ENCODE measurements at regions not wholly inside any gene's neighbourhood (a gene's known extent, or its start where the extent isn't known, plus 50 kb on each side); places are given as distances from the start of the nearest gene placed in this dataset.
A peak's percentile ranks its signal among the peaks of the same experiment; 100 is the strongest.
"Not testable (repeated sequence)": the region's sequence is repeated elsewhere in the genome, so short reads cannot be mapped to it uniquely, and the experiment has no call there.

DNA sequence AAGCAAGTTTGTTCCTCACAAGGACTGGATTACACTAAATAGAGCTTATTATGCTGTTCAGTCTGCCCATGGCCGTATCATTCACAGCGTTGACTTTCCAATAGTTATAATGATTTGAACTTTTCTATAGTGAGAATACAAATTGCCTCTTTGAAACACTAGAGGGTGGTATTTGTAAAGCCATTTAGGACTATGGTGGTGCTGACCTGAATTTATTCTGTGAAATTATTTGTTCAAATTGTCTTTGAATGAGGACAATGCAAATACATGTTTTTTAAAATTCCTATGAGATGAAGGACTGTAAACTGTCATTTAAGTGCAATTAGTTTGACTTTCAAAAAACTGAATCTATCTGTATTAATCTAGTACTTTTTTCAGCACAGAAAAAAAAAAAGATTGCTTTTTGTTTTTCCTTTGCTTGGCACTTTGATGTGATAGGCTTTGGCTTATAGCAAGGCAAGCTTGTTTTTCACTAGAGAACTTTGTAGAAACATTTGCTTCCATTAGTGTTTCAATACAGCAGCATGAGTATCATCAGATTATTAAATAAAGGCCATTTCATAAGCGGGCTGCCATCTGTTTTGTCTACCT lies 122.7 kb upstream of the TMEM229A start:
- no peaks in the 10 kb centered on the region for H3K27me3 Mint-ChIP-seq
- H3K4me1 Mint-ChIP-seq: no peaks in the 10 kb centered on the region
- peaks cover 0 to 3% of the 10 kb centered on the region in 2 donors for H3K9me3 Mint-ChIP-seq
- H3K4me3 Mint-ChIP-seq: no peak overlapping the region
- no peak for DNase-seq
- no peak overlapping the region for H3K27ac Mint-ChIP-seq
- peak; percentile 31 to 34 for ATAC-seq (replicated peaks)
- no peaks in the 10 kb centered on the region for H3K36me3 Mint-ChIP-seq

DNA sequence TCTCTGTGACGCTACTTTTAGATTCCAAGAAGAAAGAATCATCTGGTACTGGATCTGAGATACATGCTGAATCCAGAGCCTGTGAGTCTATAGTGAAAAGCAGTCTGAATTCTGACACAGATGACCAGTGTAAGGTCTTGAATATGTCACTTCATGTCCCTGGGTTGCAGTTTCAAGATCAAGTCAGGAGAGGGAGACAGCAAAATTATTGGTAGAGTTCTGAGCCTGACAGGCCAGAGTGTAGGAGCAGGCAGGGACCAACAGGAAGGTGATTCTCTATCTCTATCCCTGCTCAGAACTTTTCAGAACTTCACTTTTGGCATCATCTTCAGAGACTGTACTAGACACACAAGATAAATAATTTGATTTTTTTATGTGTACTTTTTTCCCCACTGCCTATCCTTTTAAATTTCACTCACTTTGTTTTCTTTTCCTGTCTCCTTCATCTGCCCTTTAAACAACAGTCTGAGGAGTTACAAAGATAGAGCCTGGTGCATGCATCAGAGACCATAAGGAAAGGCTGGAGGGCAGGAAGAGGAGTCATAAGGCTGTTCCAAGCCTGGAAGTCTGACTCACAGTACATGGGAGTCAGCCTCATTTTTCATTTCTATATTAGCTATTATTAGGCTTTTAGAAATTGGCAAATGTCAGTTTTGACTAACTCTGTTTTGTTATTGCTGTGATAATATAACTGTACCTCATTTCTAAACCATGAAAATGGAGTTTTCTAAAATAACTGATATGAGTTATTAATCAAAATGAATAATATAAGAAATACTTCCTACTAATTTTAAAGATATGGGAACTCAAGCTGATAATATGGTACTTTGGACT lies 120.2 kb upstream of the TMEM229A start:
- Mint-ChIP-seq H3K4me3 (no peak overlapping the region), H3K27ac (no peak overlapping the region), H3K9me3 (peaks cover 1 to 3% of the 10 kb centered on the region in 2 donors), H3K27me3 (no peaks in the 10 kb centered on the region), H3K36me3 (no peaks in the 10 kb centered on the region), H3K4me1 (no peaks in the 10 kb centered on the region)
- ATAC-seq (replicated peaks): peak; percentile 48 to 52
- DNase-seq: no peak

DNA sequence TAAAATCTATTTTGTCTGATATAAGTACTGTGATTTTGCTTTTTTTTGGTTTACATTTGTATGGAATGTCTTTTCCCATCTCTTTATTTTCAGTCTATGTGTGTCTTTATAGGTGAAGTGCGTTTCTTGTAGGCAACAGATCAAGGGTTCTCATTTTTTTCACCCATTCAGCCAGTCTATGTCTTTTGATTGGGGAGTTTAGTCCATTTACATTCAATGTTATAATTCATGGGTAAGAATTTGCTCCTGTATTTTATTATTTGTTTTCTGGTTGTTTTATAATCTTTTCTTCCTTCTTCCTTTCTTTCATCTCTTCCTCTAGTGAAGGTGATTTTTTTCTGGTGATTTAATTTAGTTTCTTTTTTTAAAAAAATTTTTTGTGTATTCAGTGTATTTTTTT lies 104.8 kb upstream of the TMEM229A start:
- H3K27ac Mint-ChIP-seq: no peak overlapping the region
- H3K36me3 Mint-ChIP-seq: no peaks in the 10 kb centered on the region
- DNase-seq (no peak), ATAC-seq (replicated peaks) (no peak)
- H3K4me3 Mint-ChIP-seq: no peak overlapping the region
- no peaks in the 10 kb centered on the region for H3K27me3 Mint-ChIP-seq
- no peaks in the 10 kb centered on the region for H3K4me1 Mint-ChIP-seq
- H3K9me3 Mint-ChIP-seq: peaks cover 10 to 15% of the 10 kb centered on the region in 2 donors

DNA sequence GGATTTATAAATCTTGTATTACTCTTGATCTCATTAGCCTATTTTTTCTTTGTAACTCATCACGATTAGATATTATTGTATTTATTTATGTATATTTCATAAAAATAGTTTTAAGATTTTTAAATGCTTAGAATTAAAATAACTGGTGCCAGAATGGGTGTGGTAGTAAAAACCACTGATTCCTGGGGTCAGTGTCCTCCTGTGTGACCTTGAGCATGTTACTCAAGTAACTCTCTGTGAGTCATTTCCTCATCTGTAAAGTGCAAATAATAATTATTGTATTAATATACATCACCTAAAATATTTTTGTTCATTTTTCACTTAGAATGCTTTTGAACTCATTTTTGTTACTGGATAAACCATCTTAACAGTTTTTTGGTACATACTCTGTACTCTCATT lies 91.3 kb upstream of the TMEM229A start:
- Mint-ChIP-seq H3K9me3 (peaks cover 2 to 3% of the 10 kb centered on the region in 2 donors), H3K4me3 (no peak overlapping the region), H3K27me3 (no peaks in the 10 kb centered on the region), H3K27ac (no peak overlapping the region), H3K4me1 (no peaks in the 10 kb centered on the region), H3K36me3 (no peaks in the 10 kb centered on the region)
- ATAC-seq (replicated peaks): no peak
- no peak for DNase-seq

DNA sequence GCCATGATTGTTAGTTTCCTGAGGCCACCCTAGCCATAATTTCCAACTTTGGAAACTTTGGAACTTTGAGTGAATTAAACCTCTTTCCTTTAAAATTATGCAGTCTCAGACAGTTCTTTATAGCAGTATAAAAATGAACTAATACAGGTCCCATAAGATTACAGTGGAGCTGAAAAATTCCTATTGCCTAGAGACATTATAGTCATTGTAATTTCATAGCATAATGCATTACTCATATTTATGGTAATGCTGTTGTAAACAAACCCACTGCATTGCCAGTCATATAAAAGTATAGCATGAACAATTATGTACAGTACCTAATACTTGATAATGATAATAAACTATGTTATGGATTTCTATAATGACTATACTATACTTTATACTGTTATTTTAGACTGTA lies 88.0 kb upstream of the TMEM229A start:
- Mint-ChIP-seq H3K4me1 (no peaks in the 10 kb centered on the region), H3K9me3 (peaks cover 8 to 9% of the 10 kb centered on the region in 2 donors), H3K27ac (no peak overlapping the region), H3K4me3 (no peak overlapping the region), H3K27me3 (no peaks in the 10 kb centered on the region), H3K36me3 (no peaks in the 10 kb centered on the region)
- no peak for ATAC-seq (replicated peaks)
- no peak for DNase-seq

DNA sequence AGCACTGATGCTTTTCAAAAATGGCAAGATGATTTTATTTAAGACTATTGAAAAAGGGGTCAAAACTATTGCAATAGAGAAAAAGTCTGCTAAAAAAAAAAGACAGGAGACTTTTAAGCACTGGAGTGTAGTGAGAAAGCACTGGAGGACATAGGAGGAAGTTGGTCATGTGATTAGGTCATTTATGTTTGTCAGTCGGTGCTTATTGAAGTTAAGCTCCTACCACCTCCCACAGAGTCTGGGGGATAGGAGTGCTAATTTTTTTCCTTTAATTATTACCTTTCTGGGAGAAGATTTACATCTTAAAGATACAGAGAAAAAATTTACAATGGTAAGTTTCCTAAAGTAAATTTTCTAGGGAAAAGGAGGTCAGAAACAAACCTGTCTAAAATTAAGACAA lies 80.2 kb upstream of the TMEM229A start:
- no peaks in the 10 kb centered on the region for H3K27me3 Mint-ChIP-seq
- H3K27ac Mint-ChIP-seq: no peak overlapping the region
- no peaks in the 10 kb centered on the region for H3K36me3 Mint-ChIP-seq
- no peak overlapping the region for H3K4me3 Mint-ChIP-seq
- no peaks in the 10 kb centered on the region for H3K4me1 Mint-ChIP-seq
- no peak for DNase-seq
- no peak for ATAC-seq (replicated peaks)
- peaks cover 9 to 15% of the 10 kb centered on the region in 2 donors for H3K9me3 Mint-ChIP-seq

DNA sequence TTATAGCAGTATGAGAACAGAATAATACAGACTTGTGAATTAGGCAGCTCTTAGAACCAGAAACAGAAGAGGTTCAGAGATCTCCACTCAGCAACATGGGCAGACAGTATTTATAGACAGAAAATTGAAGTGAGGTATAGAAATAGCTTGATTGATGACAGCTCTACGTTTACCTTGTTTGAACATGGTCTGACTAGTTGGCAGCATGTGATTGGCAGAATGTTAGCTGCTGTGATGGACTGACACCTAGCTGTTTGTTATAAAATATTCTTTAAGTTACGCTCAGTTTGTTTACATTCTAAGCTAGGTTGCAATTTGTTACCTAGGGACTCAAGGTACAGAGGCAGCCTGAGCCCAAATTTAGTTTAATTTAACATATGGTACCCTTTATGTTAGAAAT lies 73.7 kb upstream of the TMEM229A start:
- Mint-ChIP-seq H3K36me3 (no peaks in the 10 kb centered on the region), H3K27ac (no peak overlapping the region), H3K4me1 (no peaks in the 10 kb centered on the region), H3K4me3 (no peak overlapping the region), H3K27me3 (no peaks in the 10 kb centered on the region), H3K9me3 (peaks cover 4 to 12% of the 10 kb centered on the region in 2 donors)
- ATAC-seq (replicated peaks) (no peak), DNase-seq (no peak)

- DNase-seq (no peak), ATAC-seq (replicated peaks) (no peak)
- H3K27me3 Mint-ChIP-seq: no peaks in the 10 kb centered on the region
- peaks cover 5 to 6% of the 10 kb centered on the region in 2 donors for H3K9me3 Mint-ChIP-seq
- H3K36me3 Mint-ChIP-seq: no peaks in the 10 kb centered on the region
- no peak overlapping the region for H3K4me3 Mint-ChIP-seq
- H3K27ac Mint-ChIP-seq: no peak overlapping the region
- H3K4me1 Mint-ChIP-seq: no peaks in the 10 kb centered on the region
These were observed 68.4 kb upstream of the TMEM229A start for GRCh38 chr7:124101173-124101768.

DNA sequence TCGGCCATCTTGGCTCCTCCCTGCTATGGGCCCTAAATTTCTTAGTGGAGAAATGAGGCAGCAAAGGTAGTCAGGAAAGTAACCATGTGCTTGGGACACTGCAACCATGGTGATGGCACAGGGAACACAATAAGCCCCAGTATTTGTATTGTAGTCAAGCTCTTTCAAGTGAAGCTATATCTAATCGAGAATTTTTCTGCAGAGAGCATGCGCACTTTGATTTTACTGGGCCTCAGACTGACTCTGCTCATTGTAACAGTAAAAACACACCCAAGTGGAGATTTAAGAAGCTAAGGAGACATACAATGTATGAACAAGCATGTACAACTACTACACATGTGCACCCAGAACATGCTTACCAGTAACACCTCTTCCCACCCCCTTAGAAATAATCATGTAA lies 67.3 kb upstream of the TMEM229A start:
- H3K4me3 Mint-ChIP-seq: no peak overlapping the region
- DNase-seq: no peak
- H3K27ac Mint-ChIP-seq: no peak overlapping the region
- no peaks in the 10 kb centered on the region for H3K27me3 Mint-ChIP-seq
- H3K4me1 Mint-ChIP-seq: no peaks in the 10 kb centered on the region
- peaks cover 5 to 6% of the 10 kb centered on the region in 2 donors for H3K9me3 Mint-ChIP-seq
- no peaks in the 10 kb centered on the region for H3K36me3 Mint-ChIP-seq
- ATAC-seq (replicated peaks): no peak

- not testable (repeated sequence) for ATAC-seq (replicated peaks); H3K36me3 Mint-ChIP-seq; DNase-seq; H3K9me3 Mint-ChIP-seq; H3K4me1 Mint-ChIP-seq; H3K27ac Mint-ChIP-seq; H3K27me3 Mint-ChIP-seq; H3K4me3 Mint-ChIP-seq
These were observed 66.7 kb upstream of the TMEM229A start for GRCh38 chr7:124099585-124099984.

GRCh38 chr7:124089621-124090020 lies 56.8 kb upstream of the TMEM229A start:
- H3K9me3 Mint-ChIP-seq: peaks cover 0 to 1% of the 10 kb centered on the region in 2 donors
- no peak overlapping the region for H3K27ac Mint-ChIP-seq
- no peak overlapping the region for H3K4me3 Mint-ChIP-seq
- H3K4me1 Mint-ChIP-seq: no peaks in the 10 kb centered on the region
- no peaks in the 10 kb centered on the region for H3K27me3 Mint-ChIP-seq
- DNase-seq (no peak), ATAC-seq (replicated peaks) (no peak)
- no peaks in the 10 kb centered on the region for H3K36me3 Mint-ChIP-seq

DNA sequence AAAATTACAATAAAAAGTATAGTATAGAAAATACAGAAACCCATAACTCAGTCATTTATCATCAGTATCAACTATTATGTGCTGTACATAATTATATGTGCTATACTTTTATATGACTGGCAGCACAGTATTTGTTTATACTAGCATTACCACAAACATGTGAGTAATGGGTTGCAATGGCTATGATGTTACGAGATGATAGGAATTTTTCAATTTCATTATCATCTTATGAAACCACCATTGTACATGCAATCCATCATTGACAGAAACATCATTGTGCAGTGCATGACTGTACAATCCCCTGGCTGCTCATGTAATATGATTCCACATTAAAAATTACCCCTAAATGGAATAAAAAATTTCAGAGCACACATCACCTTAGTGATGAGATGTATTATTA lies 55.7 kb upstream of the TMEM229A start:
- Mint-ChIP-seq H3K36me3 (no peaks in the 10 kb centered on the region), H3K27ac (no peak overlapping the region), H3K4me3 (no peak overlapping the region), H3K9me3 (no peaks in the 10 kb centered on the region), H3K4me1 (no peaks in the 10 kb centered on the region), H3K27me3 (no peaks in the 10 kb centered on the region)
- DNase-seq: no peak
- no peak for ATAC-seq (replicated peaks)

GRCh38 chr7:124086843-124087242 lies 54.0 kb upstream of the TMEM229A start:
- Mint-ChIP-seq H3K9me3 (peaks cover 0 to 3% of the 10 kb centered on the region in 2 donors), H3K4me3 (no peak overlapping the region), H3K36me3 (no peaks in the 10 kb centered on the region), H3K4me1 (no peaks in the 10 kb centered on the region), H3K27ac (no peak overlapping the region), H3K27me3 (no peaks in the 10 kb centered on the region)
- ATAC-seq (replicated peaks) (no peak), DNase-seq (no peak)

DNA sequence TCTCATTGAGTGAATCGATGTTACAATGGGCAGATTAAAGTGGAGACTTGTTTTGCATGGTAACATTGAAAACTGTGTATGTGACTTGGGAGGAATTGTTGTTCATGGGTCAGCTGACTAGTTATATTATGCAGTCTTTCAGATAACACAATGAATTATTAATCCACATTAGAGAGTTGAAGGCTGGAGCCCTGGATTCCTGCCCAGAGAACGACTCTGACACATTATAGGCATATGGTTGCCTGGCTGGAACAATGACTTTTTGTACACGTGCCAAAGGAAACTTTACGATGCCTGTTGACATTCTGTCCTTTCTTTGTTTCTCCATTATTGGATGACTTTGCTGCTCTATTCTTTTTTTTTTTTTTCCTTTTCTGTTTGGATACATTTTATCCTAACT lies 52.3 kb upstream of the TMEM229A start:
- no peak for ATAC-seq (replicated peaks)
- H3K27me3 Mint-ChIP-seq: no peaks in the 10 kb centered on the region
- DNase-seq: no peak
- H3K4me3 Mint-ChIP-seq: no peak overlapping the region
- H3K9me3 Mint-ChIP-seq: peaks cover 0 to 3% of the 10 kb centered on the region in 2 donors
- no peak overlapping the region for H3K27ac Mint-ChIP-seq
- no peaks in the 10 kb centered on the region for H3K4me1 Mint-ChIP-seq
- no peaks in the 10 kb centered on the region for H3K36me3 Mint-ChIP-seq

DNA sequence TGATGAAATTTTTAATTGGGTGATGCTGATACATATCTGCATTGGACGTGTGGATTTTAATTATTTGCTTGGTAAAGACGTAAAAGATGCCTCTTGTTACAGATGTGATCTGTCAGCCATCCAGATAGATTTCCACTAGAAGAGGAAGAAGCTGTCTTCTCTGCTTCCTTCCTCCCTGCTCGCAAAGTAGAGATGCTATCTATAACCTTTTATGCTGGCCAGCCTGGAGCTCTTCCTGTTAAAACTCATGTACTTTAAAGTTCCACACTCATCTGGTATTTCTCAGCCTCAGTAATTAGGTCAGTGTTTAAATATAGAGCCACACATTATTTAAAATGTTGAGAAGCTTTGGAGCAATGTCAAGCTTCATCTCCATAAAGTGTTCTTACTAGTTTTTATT lies 51.2 kb upstream of the TMEM229A start:
- DNase-seq (no peak), ATAC-seq (replicated peaks) (no peak)
- H3K27ac Mint-ChIP-seq: no peak overlapping the region
- H3K27me3 Mint-ChIP-seq: no peaks in the 10 kb centered on the region
- H3K4me3 Mint-ChIP-seq: no peak overlapping the region
- peaks cover 0 to 3% of the 10 kb centered on the region in 2 donors for H3K9me3 Mint-ChIP-seq
- H3K36me3 Mint-ChIP-seq: no peaks in the 10 kb centered on the region
- no peaks in the 10 kb centered on the region for H3K4me1 Mint-ChIP-seq
